Activated T-cell treated with anti-CD3 and anti-CD28 coated beads, Interleukin-2, amount 50 U/mL, for 4 hours (primary cell): ENCODE measurements at regions not wholly inside any gene's neighbourhood (a gene's known extent, or its start where the extent isn't known, plus 50 kb on each side); places are given as distances from the start of the nearest gene placed in this dataset.
"Not testable (repeated sequence)": the region's sequence is repeated elsewhere in the genome, so short reads cannot be mapped to it uniquely, and the experiment has no call there.

Experiments
- ATAC-seq, 2 donors: fragments of 200-7000 bp; cut with Tn5 transposase; one replicate each; pipeline ENCODE4 v1.10.0; 2021
- DNase-seq: peaks from one replicate; pipeline ENCODE4 v3.0.0-alpha.2; 2020
- H3K27me3 Mint-ChIP-seq: one replicate; pipeline ENCODE4 v1.8.0; 2021; ENCODE audit warnings: low read depth, mixed read lengths
- H3K36me3 Mint-ChIP-seq: one replicate; pipeline ENCODE4 v1.8.0; 2022; ENCODE audit warnings: mixed read lengths; ENCODE audit not compliant: insufficient read depth
- H3K4me1 Mint-ChIP-seq: one replicate; pipeline ENCODE4 v1.8.0; 2021; ENCODE audit warnings: low read depth, mixed read lengths
- H3K4me3 Mint-ChIP-seq: one replicate; pipeline ENCODE4 v1.8.0; 2021; ENCODE audit warnings: mild to moderate bottlenecking, moderate library complexity, mixed read lengths
- H3K9me3 Mint-ChIP-seq: one replicate; pipeline ENCODE4 v1.8.0; 2021; ENCODE audit warnings: mixed read lengths

GRCh38 chr2:198638577-198638976 is 819.2 kb downstream of the SATB2 start:
- Mint-ChIP-seq H3K4me3 (no peak overlapping the region), H3K4me1 (no peaks in the 10 kb centered on the region), H3K27me3 (no peaks in the 10 kb centered on the region), H3K36me3 (no peaks in the 10 kb centered on the region), H3K9me3 (no peaks in the 10 kb centered on the region)
- no peak for DNase-seq
- no peak for ATAC-seq

DNA sequence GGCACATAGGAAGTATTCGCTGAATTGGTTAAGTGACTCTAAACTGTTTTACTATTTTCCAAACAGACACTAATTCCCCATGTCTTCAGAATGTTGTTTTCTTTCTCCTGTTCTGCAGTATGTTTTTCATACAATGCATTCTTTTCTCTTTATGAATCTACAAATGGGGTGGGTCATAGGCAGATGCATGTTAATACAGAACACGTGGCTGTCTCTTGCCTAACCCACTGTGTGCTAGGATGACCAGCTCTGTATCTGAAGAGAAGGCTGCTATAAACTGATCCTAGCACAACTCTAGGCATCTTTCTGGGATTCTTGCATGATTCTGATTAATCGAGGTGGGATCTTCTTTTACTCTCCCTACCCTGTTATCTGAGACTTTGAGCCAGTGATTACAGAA is 826.0 kb downstream of the PLCL1 start:
- ATAC-seq (no peak), DNase-seq (no peak)
- H3K27me3 Mint-ChIP-seq: peaks cover 3% of the 10 kb centered on the region
- no peaks in the 10 kb centered on the region for H3K9me3 Mint-ChIP-seq
- H3K36me3 Mint-ChIP-seq: no peaks in the 10 kb centered on the region
- H3K4me3 Mint-ChIP-seq: no peak overlapping the region
- no peaks in the 10 kb centered on the region for H3K4me1 Mint-ChIP-seq

- ATAC-seq: no peak
- DNase-seq: no peak
- Mint-ChIP-seq H3K4me1 (no peaks in the 10 kb centered on the region), H3K9me3 (no peaks in the 10 kb centered on the region), H3K36me3 (no peaks in the 10 kb centered on the region), H3K27me3 (peaks cover 3% of the 10 kb centered on the region), H3K4me3 (no peak overlapping the region)
Observed at GRCh38 chr2:198628596-198628995, 824.2 kb downstream of the PLCL1 start.

DNA sequence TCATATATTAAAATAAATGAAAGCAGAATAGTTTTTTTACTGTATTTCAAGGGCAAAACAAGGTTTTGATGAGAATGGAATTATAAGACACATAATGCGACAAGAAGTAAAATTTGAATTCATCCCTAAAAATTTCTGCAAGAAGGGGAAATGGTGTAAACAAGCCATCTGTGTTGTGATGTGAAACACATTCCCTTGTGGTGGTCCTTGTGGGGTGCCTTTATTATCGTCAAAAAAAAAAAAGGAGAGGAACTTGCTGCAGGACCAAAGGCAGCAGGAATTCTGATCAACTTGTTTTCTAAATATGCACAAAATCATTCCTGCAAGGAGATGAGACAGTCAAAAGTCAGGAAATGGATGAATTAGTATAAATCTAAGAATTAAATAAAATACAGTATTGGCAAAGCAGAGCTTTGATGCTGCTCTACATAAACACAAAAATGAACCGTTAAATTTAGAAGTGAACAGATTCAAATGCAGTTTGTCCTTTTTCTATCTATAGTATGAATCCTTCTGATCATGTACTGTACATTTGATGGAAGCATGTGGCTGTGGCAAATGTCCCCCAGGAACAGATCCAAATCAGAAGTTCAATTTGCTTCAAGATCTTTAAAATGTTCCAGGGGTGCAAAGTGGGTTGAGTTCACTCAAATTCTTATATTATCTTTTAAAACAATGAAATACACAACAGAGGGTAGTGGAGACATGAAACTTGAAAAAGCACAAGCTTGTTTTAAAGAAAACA is 818.8 kb downstream of the PLCL1 start:
- Mint-ChIP-seq H3K4me1 (no peaks in the 10 kb centered on the region), H3K9me3 (no peaks in the 10 kb centered on the region), H3K36me3 (no peaks in the 10 kb centered on the region), H3K27me3 (no peaks in the 10 kb centered on the region), H3K4me3 (no peak overlapping the region)
- DNase-seq (no peak), ATAC-seq (no peak)

GRCh38 chr2:198615972-198616371 is 811.6 kb downstream of the PLCL1 start:
- ATAC-seq (no peak), DNase-seq (no peak)
- Mint-ChIP-seq H3K27me3 (no peaks in the 10 kb centered on the region), H3K4me3 (no peak overlapping the region), H3K4me1 (no peaks in the 10 kb centered on the region), H3K9me3 (no peaks in the 10 kb centered on the region), H3K36me3 (no peaks in the 10 kb centered on the region)

DNA sequence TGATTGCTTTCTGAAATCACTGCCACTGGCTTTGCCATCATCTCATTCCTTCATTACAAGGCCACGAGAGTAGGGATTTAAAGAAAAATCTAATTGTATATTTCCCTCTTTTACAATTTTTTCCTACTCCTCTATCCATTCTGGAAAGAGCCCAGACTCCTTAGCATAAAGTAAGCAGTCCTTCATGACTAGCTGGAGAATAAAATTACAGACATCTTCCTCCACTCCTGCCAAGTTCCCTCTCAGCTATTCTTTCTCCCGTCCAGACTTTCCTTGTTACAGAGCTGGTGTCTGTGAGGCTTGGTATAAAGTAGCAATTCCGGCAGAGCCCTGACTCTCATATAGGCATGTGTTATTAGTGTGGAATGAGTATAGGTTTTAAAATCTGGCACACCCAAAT is 806.8 kb downstream of the PLCL1 start:
- ATAC-seq: no peak
- H3K27me3 Mint-ChIP-seq: no peaks in the 10 kb centered on the region
- H3K9me3 Mint-ChIP-seq: no peaks in the 10 kb centered on the region
- H3K36me3 Mint-ChIP-seq: no peaks in the 10 kb centered on the region
- no peak for DNase-seq
- no peaks in the 10 kb centered on the region for H3K4me1 Mint-ChIP-seq
- no peak overlapping the region for H3K4me3 Mint-ChIP-seq

- Mint-ChIP-seq H3K36me3 (no peaks in the 10 kb centered on the region), H3K27me3 (no peaks in the 10 kb centered on the region), H3K9me3 (peaks cover 4% of the 10 kb centered on the region), H3K4me3 (no peak overlapping the region), H3K4me1 (no peaks in the 10 kb centered on the region)
- no peak for DNase-seq
- no peak for ATAC-seq
Observed at GRCh38 chr2:198604599-198604998, 800.2 kb downstream of the PLCL1 start.

DNA sequence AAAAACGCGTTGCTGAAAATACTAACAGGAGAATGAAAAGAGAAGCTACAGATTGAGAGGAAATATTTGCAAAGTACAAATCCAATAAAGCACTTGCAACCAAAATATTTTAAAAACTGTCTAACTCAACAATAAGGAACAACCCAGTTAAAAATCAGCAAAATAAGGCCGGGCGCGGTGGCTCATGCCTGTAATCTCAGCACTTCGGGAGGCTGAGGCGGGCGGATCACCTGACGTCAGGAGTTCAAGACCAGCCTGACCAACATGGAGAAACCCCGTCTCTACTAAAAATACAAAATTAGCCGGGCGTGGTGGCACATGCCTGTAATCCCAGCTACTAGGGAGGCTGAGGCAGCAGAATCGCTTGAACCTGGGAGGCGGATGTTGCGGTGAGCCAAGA is 798.6 kb downstream of the PLCL1 start:
- not testable (repeated sequence) for H3K4me1 Mint-ChIP-seq, H3K4me3 Mint-ChIP-seq, H3K9me3 Mint-ChIP-seq, H3K27me3 Mint-ChIP-seq, DNase-seq, ATAC-seq, H3K36me3 Mint-ChIP-seq

GRCh38 chr2:198597648-198598047 is 793.3 kb downstream of the PLCL1 start:
- no peaks in the 10 kb centered on the region for H3K4me1 Mint-ChIP-seq
- ATAC-seq: no peak

GRCh38 chr2:198596985-198597384 is 792.6 kb downstream of the PLCL1 start:
- Mint-ChIP-seq H3K4me1 (no peaks in the 10 kb centered on the region), H3K4me3 (no peak overlapping the region), H3K27me3 (no peaks in the 10 kb centered on the region), H3K9me3 (peaks cover under 1% of the 10 kb centered on the region), H3K36me3 (no peaks in the 10 kb centered on the region)
- DNase-seq (no peak), ATAC-seq (no peak)

More at GRCh38 chr2:198597648-198598047, 793.3 kb downstream of the PLCL1 start:
- Mint-ChIP-seq H3K36me3 (no peaks in the 10 kb centered on the region), H3K9me3 (peaks cover 4% of the 10 kb centered on the region), H3K4me3 (no peak overlapping the region), H3K27me3 (no peaks in the 10 kb centered on the region)
- no peak for DNase-seq

DNA sequence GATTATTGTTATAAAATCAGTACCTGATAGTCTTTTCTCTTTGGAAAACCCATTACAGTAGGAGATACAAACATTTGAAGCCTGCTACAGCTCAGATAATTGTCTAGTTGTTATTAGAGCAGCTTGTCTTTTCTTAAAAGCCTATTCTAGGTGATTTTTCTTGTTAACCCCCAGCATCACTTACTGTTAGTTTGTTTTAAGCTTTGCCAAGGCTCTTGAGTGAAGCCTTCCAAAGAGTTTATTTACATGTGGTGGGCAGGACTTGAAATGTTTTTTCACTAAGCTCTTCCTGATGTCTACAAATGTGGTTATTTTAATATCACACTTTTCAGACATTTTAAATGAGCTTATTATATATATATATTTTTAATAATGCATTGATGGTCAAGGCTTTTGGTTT is 791.3 kb downstream of the PLCL1 start:
- no peak overlapping the region for H3K4me3 Mint-ChIP-seq
- no peak for DNase-seq
- no peaks in the 10 kb centered on the region for H3K4me1 Mint-ChIP-seq
- H3K36me3 Mint-ChIP-seq: no peaks in the 10 kb centered on the region
- no peaks in the 10 kb centered on the region for H3K27me3 Mint-ChIP-seq
- H3K9me3 Mint-ChIP-seq: no peaks in the 10 kb centered on the region
- no peak for ATAC-seq

DNA sequence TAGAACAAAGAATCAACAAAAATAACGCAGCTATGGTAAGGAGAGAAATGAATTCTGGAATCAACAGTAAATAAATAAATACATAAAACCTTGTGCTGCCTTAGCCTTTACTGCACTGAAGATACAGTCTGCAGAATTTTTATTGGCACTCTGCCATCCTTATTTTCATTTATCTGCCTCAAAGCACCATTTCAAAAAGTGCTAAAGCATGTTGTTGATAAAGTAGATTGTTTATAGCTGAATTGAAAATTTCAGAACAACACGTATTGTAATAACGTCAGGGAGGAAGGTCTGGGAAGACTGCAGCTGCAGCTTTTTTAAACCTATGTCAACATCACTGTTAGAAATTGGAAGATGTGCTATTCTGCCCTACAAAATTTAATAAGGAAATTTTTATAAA is 787.2 kb downstream of the PLCL1 start:
- Mint-ChIP-seq H3K9me3 (no peaks in the 10 kb centered on the region), H3K4me1 (no peaks in the 10 kb centered on the region), H3K27me3 (no peaks in the 10 kb centered on the region), H3K36me3 (no peaks in the 10 kb centered on the region), H3K4me3 (no peak overlapping the region)
- no peak for ATAC-seq
- DNase-seq: no peak

GRCh38 chr2:198587741-198588140 is 783.3 kb downstream of the PLCL1 start:
- H3K4me1 Mint-ChIP-seq: no peaks in the 10 kb centered on the region

DNA sequence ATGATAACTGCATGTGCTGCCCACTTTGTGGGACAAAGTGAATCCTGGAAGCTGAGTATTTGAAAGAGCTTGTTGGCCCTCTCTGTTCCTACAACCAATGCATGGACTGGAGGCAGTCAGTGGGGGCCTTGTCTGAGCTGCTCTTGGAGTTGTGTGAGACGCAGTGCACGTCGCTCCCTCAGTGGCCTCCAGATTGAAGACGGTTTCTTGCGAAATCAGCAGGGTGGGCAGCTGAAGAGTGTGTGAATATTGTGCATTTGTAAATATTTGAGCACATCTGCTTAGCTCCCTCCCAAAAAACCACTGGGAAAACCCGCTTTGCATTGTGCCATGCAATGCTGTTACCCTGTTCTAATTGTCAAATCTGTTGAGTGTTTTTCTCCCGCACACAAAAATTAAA is 782.8 kb downstream of the PLCL1 start:
- no peak for DNase-seq
- H3K36me3 Mint-ChIP-seq: no peaks in the 10 kb centered on the region
- no peak overlapping the region for H3K4me3 Mint-ChIP-seq
- no peaks in the 10 kb centered on the region for H3K27me3 Mint-ChIP-seq
- H3K4me1 Mint-ChIP-seq: no peaks in the 10 kb centered on the region
- no peak for ATAC-seq
- H3K9me3 Mint-ChIP-seq: no peaks in the 10 kb centered on the region

More at GRCh38 chr2:198587741-198588140, 783.3 kb downstream of the PLCL1 start:
- Mint-ChIP-seq H3K9me3 (no peaks in the 10 kb centered on the region), H3K4me3 (no peak overlapping the region), H3K36me3 (no peaks in the 10 kb centered on the region), H3K27me3 (no peaks in the 10 kb centered on the region)
- ATAC-seq (no peak), DNase-seq (no peak)

DNA sequence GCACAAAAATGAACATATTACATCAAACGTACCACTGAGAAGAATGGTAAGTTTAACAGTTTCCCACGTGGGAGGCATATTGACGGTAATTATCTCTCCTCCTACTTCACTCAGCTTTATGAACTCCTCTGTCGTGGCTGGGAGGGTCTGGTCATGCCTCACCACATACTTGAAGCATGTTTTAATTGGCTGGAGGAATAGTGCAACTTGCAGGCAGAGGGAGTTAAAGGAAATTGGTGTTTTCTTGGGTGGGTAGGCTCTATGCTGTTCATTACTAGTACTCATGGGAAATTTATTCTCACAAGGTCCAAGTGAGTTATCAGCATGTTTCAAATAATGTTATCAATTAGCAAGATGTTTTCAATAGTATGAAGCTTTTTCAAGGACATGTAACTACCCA is 767.0 kb downstream of the PLCL1 start:
- no peaks in the 10 kb centered on the region for H3K36me3 Mint-ChIP-seq
- H3K27me3 Mint-ChIP-seq: no peaks in the 10 kb centered on the region
- DNase-seq (no peak), ATAC-seq (no peak)
- H3K4me1 Mint-ChIP-seq: no peaks in the 10 kb centered on the region
- H3K4me3 Mint-ChIP-seq: no peak overlapping the region
- peaks cover 7% of the 10 kb centered on the region for H3K9me3 Mint-ChIP-seq
